Calu3 (cell line): ENCODE measurements at regions not wholly inside any gene's neighbourhood (a gene's known extent, or its start where the extent isn't known, plus 50 kb on each side); places are given as distances from the start of the nearest gene placed in this dataset.

Experiments used
- BruUV-seq: library from RNA; stranded (reverse); fragments of 400-500 nt; replicated peaks from 2 replicates; lab custom pipeline; 2021; lab: Mats Ljungman, UMichigan
- CTCF ChIA-PET: fragments of 300-600 bp; sonication (Branson Sonifier 250); formaldehyde crosslinking; loops from one replicate; lab custom pipeline; 2022; ENCODE audit warnings: antibody characterized with exemption; lab: Charles Lee
- DNase-seq: peaks from one replicate; pipeline ENCODE4 v3.0.0; 2022
- H3K27ac Mint-ChIP-seq: one replicate; pipeline ENCODE4 v1.8.0; 2022; ENCODE audit warnings: mixed read lengths; ENCODE audit not compliant: unreplicated experiment
- H3K27me3 Mint-ChIP-seq: one replicate; pipeline ENCODE4 v1.8.0; 2022; ENCODE audit warnings: mixed read lengths; ENCODE audit not compliant: unreplicated experiment
- H3K36me3 Mint-ChIP-seq: one replicate; pipeline ENCODE4 v1.8.0; 2022; ENCODE audit warnings: mild to moderate bottlenecking, moderate library complexity, mixed read lengths; ENCODE audit not compliant: insufficient read depth, unreplicated experiment
- H3K4me1 Mint-ChIP-seq: one replicate; pipeline ENCODE4 v1.8.0; 2022; ENCODE audit warnings: mild to moderate bottlenecking, low read depth, mixed read lengths; ENCODE audit not compliant: unreplicated experiment
- H3K4me3 Mint-ChIP-seq: one replicate; pipeline ENCODE4 v1.8.0; 2022; ENCODE audit warnings: mild to moderate bottlenecking, low read depth, moderate library complexity, mixed read lengths; ENCODE audit not compliant: unreplicated experiment
- H3K9me3 Mint-ChIP-seq: one replicate; pipeline ENCODE4 v1.8.0; 2022; ENCODE audit warnings: low read depth, mixed read lengths; ENCODE audit not compliant: unreplicated experiment
- intact Hi-C: fragments of 100-400 bp; cut with micrococcal nuclease; formaldehyde crosslinking; loops from one replicate; pipeline ENCODE4 v1.10.0; 2022; ENCODE audit not compliant: unreplicated experiment
- TF ChIP-seq, protein P1 (sequence below): fragments of 200-600 bp; IDR thresholded peaks from one replicate; pipeline ENCODE4 v1.8.0; 2022; ENCODE audit warnings: antibody characterized with exemption; ENCODE audit not compliant: unreplicated experiment

DNA sequence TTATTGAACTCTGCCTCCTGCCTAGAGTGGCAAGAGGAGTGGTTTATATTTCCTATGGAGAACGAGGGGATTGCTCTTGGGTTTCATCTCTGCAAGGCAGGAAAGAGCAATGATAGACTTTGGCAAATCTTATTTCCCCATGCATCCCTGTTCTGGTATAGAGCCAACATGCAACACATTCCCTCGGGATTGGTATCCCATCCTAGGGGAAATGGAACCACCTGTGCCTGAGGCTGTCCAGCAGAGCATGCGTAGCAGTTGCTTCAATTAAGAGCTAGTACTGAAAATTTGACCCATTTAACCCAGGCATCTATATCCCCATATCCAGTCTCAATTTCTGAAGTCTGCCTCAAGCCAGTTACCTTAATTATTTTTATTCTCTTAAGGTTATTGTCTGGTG lies 205.3 kb downstream of the KCNS3 start:
- intact Hi-C loops, result no loop called here
- no peak for DNase-seq
- Mint-ChIP-seq H3K4me1 (no peaks in the 10 kb centered on the region), H3K36me3 (no peaks in the 10 kb centered on the region), H3K27me3 (no peaks in the 10 kb centered on the region), H3K27ac (no peak overlapping the region), H3K4me3 (no peak overlapping the region), H3K9me3 (peaks cover 3% of the 10 kb centered on the region)
- TF ChIP-seq, protein P1, sequence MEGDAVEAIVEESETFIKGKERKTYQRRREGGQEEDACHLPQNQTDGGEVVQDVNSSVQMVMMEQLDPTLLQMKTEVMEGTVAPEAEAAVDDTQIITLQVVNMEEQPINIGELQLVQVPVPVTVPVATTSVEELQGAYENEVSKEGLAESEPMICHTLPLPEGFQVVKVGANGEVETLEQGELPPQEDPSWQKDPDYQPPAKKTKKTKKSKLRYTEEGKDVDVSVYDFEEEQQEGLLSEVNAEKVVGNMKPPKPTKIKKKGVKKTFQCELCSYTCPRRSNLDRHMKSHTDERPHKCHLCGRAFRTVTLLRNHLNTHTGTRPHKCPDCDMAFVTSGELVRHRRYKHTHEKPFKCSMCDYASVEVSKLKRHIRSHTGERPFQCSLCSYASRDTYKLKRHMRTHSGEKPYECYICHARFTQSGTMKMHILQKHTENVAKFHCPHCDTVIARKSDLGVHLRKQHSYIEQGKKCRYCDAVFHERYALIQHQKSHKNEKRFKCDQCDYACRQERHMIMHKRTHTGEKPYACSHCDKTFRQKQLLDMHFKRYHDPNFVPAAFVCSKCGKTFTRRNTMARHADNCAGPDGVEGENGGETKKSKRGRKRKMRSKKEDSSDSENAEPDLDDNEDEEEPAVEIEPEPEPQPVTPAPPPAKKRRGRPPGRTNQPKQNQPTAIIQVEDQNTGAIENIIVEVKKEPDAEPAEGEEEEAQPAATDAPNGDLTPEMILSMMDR, result no peak
- CTCF ChIA-PET, result no interaction called here
- no TSS peak for BruUV-seq

DNA sequence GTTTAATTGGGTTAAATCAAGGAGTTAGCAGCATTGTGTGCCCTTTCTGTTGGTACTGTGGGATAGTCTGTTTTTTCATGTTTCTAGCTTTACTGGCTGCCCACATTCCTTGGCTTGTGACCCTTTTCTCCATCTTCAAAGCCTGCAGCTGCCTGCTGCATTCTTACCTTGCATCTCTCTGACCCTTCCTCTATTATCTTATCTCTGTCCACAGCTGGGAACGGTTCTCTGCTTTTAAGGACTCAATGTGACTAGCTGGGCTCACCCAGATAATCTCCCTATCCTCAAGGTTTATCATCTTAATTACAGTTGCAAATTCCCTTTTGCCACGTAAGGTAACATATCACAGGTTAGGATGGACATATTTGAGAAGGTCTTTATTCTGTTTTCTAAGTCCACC lies 199.7 kb downstream of the KCNS3 start:
- H3K27me3 Mint-ChIP-seq, result peaks cover 9% of the 10 kb centered on the region
- no TSS peak for BruUV-seq
- no peaks in the 10 kb centered on the region for H3K36me3 Mint-ChIP-seq
- CTCF ChIA-PET, result no interaction called here
- TF ChIP-seq, protein P1, result no peak
- peaks cover 3% of the 10 kb centered on the region for H3K9me3 Mint-ChIP-seq
- H3K4me3 Mint-ChIP-seq, result no peak overlapping the region
- no peak for DNase-seq
- intact Hi-C loops, result no loop called here
- H3K27ac Mint-ChIP-seq, result no peak overlapping the region
- H3K4me1 Mint-ChIP-seq, result no peaks in the 10 kb centered on the region

DNA sequence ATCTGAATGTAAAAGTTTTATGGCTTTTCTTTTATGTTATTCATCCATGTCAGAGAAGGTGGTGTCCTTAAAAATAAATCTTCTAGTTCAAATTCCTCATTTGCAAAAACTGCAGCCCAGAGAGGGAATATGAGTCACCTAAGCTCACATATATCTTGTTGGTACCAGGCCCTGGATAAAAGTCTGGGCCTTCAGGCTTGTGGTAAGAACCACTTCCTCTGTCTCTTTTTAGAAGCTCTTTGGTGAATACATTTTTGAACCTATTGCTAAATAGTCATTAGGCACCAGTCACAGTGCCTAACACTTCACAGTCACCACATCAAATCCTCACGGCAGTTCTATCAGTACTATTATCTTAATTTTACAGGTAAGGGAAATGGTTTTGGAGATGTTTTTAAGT lies 199.2 kb downstream of the KCNS3 start:
- no TSS peak for BruUV-seq
- DNase-seq, result no peak
- Mint-ChIP-seq H3K36me3 (no peaks in the 10 kb centered on the region), H3K27ac (no peak overlapping the region), H3K27me3 (peaks cover 15% of the 10 kb centered on the region), H3K9me3 (peaks cover 3% of the 10 kb centered on the region), H3K4me3 (no peak overlapping the region), H3K4me1 (no peaks in the 10 kb centered on the region)
- TF ChIP-seq, protein P1, result no peak
- intact Hi-C loops, result no loop called here
- CTCF ChIA-PET, result no interaction called here

DNA sequence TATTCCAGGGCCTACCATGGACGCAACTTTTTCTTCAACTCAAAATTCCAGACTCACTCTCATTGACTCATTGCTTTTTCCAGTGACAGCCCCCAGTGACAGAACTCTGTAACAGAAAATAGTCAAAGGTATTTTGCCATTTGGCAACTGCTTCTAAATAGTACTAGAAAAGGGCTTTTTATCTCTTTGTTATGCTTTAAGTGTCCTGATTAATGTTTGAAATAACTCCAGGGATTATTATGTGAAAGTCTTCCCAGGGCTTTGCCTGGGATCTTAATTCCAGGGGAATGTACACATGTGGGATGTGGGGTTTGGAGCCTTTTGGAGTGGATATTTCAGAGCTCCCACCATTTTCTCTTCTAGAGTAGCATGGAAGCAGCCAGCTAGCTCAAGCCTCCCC lies 198.8 kb downstream of the KCNS3 start:
- H3K27me3 Mint-ChIP-seq, result peaks cover 19% of the 10 kb centered on the region
- no peak overlapping the region for H3K27ac Mint-ChIP-seq
- intact Hi-C loops, result no loop called here
- TF ChIP-seq, protein P1, result no peak
- no peaks in the 10 kb centered on the region for H3K36me3 Mint-ChIP-seq
- no peak for DNase-seq
- H3K4me1 Mint-ChIP-seq, result no peaks in the 10 kb centered on the region
- peaks cover 3% of the 10 kb centered on the region for H3K9me3 Mint-ChIP-seq
- CTCF ChIA-PET, result interaction anchor here (0.7 kb wide), 1 partner anchor 203 kb away, joined by 5 read pairs; no protein-coding TSS in a partner anchor
- H3K4me3 Mint-ChIP-seq, result no peak overlapping the region
- BruUV-seq, result no TSS peak
